Skin of body (tissue), 1 donor: ENCODE measurements at regions not wholly inside any gene's neighbourhood (a gene's known extent, or its start where the extent isn't known, plus 50 kb on each side); places are given as distances from the start of the nearest gene placed in this dataset. TPM values are rescaled to one million over a fixed set of nuclear protein-coding genes. Genes with fewer than 3 reads are reported as not detected.

Experiments
- small RNA-seq: library from RNA; depleted of rRNA; stranded (forward); fragments of <200 nt; gene quantifications from one replicate; pipeline ENCODE3, GENCODE V24; 2014; ENCODE audit warnings: low replicate concordance

Small RNAs in the stretch of these regions (small RNA-seq; reads per million reads assigned to genes)
- not detected for gene RF00017
